ENCODE measurements at regions not wholly inside any gene's neighbourhood (a gene's known extent, or its start where the extent isn't known, plus 50 kb on each side); places are given as distances from the start of the nearest gene placed in this dataset.
A peak's percentile ranks its signal among the peaks of the same experiment; 100 is the strongest.

- TF ChIP-seq CTCF (IDR thresholded peaks at IDR 0.05): peak in 6 of 7 experiments; percentile 19 to 55 (median 43)
- no peak for TF ChIP-seq POLR2A (IDR thresholded peaks at IDR 0.05)
Measured at GRCh38 chr5:164475339-164475977, 970.0 kb downstream of the MAT2B start.
